ENCODE measurements at regions not wholly inside any gene's neighbourhood (a gene's known extent, or its start where the extent isn't known, plus 50 kb on each side); places are given as distances from the start of the nearest gene placed in this dataset.

DNA sequence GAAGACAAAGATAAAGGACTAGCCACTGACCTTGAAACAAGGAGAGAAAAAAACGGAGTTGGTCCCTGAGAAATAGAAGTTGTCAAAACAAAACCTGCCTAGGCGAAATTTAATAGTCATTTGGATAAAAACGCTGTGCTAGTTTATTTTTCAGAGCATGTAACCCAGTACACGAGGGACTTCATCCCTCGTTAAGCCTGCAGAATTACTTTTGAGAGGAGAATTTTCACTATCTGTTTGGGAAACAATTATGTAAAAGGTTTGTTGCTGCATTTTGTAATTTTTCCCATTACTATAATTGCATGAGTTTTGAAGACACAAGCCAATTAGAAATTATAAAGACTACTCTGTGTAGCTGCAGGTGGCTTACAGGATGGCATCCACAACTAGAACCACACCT lies 71.6 kb upstream of the MAP3K7 start:
- Histone ChIP-seq H3K27ac (no peak overlapping the region), H3K36me3 (no peaks in the 10 kb centered on the region), H3K4me1 (no peaks in the 10 kb centered on the region), H3K9me3 (peaks cover 0 to 8% (median 0%) of the 10 kb centered on the region in 3 donors), H3K27me3 (peaks cover 0 to 3% of the 10 kb centered on the region in 2 donors), H3K4me3 (no peak overlapping the region)
- intact Hi-C loops (cut with DNase I; ENCODE audit: low total_unique reads) = no loop called here
- no peak for TF ChIP-seq CTCF (IDR thresholded peaks at IDR 0.05)
- no peak for DNase-seq

- no peaks in the 10 kb centered on the region for H3K9me3 ChIP-seq
- no peak for TF ChIP-seq CTCF (IDR thresholded peaks at IDR 0.05)
- H3K27ac ChIP-seq = no peak overlapping the region
- no peaks in the 10 kb centered on the region for H3K36me3 ChIP-seq
- no peak overlapping the region for H3K4me3 ChIP-seq
- H3K27me3 ChIP-seq = peaks cover 0 to 3% of the 10 kb centered on the region in 2 donors
- DNase-seq = no peak
- intact Hi-C loops (cut with DNase I; ENCODE audit: low total_unique reads) = no loop called here
- no peaks in the 10 kb centered on the region for H3K4me1 ChIP-seq
Measured at GRCh38 chr6:90656325-90656724, 69.5 kb upstream of the MAP3K7 start.

DNA sequence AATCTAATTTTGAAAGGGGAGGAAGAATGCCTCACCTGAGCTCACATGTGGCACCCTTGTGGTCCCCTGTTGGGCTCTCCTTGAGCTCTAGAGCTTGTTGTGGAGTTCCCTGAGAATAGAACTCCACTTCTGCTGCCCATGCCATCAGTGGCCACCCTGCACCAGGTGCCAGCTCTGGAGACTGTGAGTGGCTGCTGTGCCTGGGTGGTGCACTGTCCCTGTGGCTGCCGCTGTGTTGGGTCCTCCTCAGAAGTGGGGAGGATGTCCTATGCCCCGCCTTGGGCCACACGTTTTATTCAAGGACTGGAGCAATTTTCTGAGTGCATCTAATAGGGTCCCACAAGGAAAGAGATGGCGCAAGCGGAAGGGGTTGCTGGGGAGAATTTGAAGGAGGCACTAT lies 67.9 kb upstream of the MAP3K7 start:
- Histone ChIP-seq H3K27ac (no peak overlapping the region), H3K4me1 (no peaks in the 10 kb centered on the region), H3K9me3 (no peaks in the 10 kb centered on the region), H3K4me3 (no peak overlapping the region), H3K36me3 (no peaks in the 10 kb centered on the region), H3K27me3 (peaks cover 0 to 3% of the 10 kb centered on the region in 2 donors)
- no peak for DNase-seq
- intact Hi-C loops (cut with DNase I; ENCODE audit: low total_unique reads) = no loop called here
- no peak for TF ChIP-seq CTCF (IDR thresholded peaks at IDR 0.05)

DNA sequence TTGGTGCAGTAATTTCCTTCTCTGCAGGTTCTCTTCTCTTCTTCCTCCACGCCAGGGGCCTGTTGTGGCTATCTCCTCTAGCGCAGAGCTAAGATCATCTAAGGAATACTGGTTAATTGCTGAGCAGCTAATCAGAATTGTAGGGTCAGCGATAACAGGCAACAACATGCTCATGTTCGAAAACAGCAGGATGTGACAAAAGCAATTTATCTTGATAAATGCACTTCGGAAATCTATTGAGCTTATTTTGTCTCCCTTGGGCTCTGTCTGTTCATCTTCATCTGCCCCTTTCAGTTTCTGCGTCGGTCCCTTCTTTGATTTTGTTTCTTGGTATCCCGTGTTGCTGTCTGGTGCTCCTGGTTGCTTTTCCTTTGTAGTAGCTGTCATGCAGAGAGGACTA lies 67.3 kb upstream of the MAP3K7 start:
- Histone ChIP-seq H3K36me3 (no peaks in the 10 kb centered on the region), H3K27ac (no peak overlapping the region), H3K9me3 (no peaks in the 10 kb centered on the region), H3K4me1 (no peaks in the 10 kb centered on the region), H3K27me3 (peaks cover 0 to 3% of the 10 kb centered on the region in 2 donors), H3K4me3 (no peak overlapping the region)
- intact Hi-C loops (cut with DNase I; ENCODE audit: low total_unique reads) = no loop called here
- TF ChIP-seq CTCF (IDR thresholded peaks at IDR 0.05) = no peak
- DNase-seq = no peak

GRCh38 chr6:90653750-90654149 lies 66.9 kb upstream of the MAP3K7 start:
- no peak for DNase-seq
- intact Hi-C loops (cut with DNase I; ENCODE audit: low total_unique reads) = no loop called here
- H3K27me3 ChIP-seq = peaks cover 0 to 3% of the 10 kb centered on the region in 2 donors
- TF ChIP-seq CTCF (IDR thresholded peaks at IDR 0.05) = no peak
- no peak overlapping the region for H3K27ac ChIP-seq
- no peaks in the 10 kb centered on the region for H3K4me1 ChIP-seq
- H3K9me3 ChIP-seq = no peaks in the 10 kb centered on the region
- H3K36me3 ChIP-seq = no peaks in the 10 kb centered on the region
- no peak overlapping the region for H3K4me3 ChIP-seq
